H1 (cell line): ENCODE measurements at regions not wholly inside any gene's neighbourhood (a gene's known extent, or its start where the extent isn't known, plus 50 kb on each side); places are given as distances from the start of the nearest gene placed in this dataset.
A peak's percentile ranks its signal among the peaks of the same experiment; 100 is the strongest.

ENCODE experiments used
- CTCF ChIA-PET: fragments of 300-600 bp; sonication (Branson Sonifier 250); formaldehyde crosslinking; loops from one replicate; lab custom pipeline; 2021; ENCODE audit not compliant: partially characterized antibody; lab: Charles Lee
- POLR2A ChIA-PET: fragments of 300-600 bp; sonication (Branson Sonifier 250); formaldehyde crosslinking; loops from one replicate; lab custom pipeline; 2021; ENCODE audit warnings: inconsistent platforms; ENCODE audit not compliant: partially characterized antibody; lab: Charles Lee
- DNase-seq, 2 experiments: peaks; one replicate each; pipeline versions ENCODE4 v3.0.0 to v3.0.0-alpha.2; 2010 to 2022; ENCODE audit warnings: low spot score in 2 of 2, low read depth in 1 of 2, mixed read lengths in 1 of 2
- FAIRE-seq: peaks from 2 replicates; lab custom pipeline; 2011; peaks lifted over from hg19 to GRCh38; lab: Jason Lieb, UNC
- H2AFZ ChIP-seq: 2 replicates; pipeline ENCODE4 v1.8.1; 2012; ENCODE audit warnings: low read length, inconsistent platforms
- H2AK5ac ChIP-seq: 2 replicates; pipeline ENCODE4 v1.6.1; 2013; ENCODE audit warnings: low read depth, low read length
- H2BK120ac ChIP-seq: replicated peaks from 2 replicates; pipeline ENCODE3; 2013; ENCODE audit warnings: low read depth, low read length, inconsistent platforms
- H2BK12ac ChIP-seq: 2 replicates; pipeline ENCODE4 v1.6.1; 2013; ENCODE audit warnings: low read depth, low read length
- H2BK15ac ChIP-seq: 2 replicates; pipeline ENCODE4 v1.6.1; 2013; ENCODE audit warnings: low read length
- H2BK20ac ChIP-seq: 2 replicates; pipeline ENCODE4 v1.6.1; 2013; ENCODE audit warnings: low read length
- H2BK5ac ChIP-seq: 2 replicates; pipeline ENCODE4 v1.6.1; 2013; ENCODE audit warnings: low read depth, low read length
- H3K14ac ChIP-seq: 2 replicates; pipeline ENCODE4 v1.6.1; 2013; ENCODE audit warnings: inconsistent platforms; ENCODE audit not compliant: insufficient read length
- H3K18ac ChIP-seq: 2 replicates; pipeline ENCODE4 v1.6.1; 2013; ENCODE audit warnings: low read length; ENCODE audit errors: extremely low read depth
- H3K23ac ChIP-seq: 2 replicates; pipeline ENCODE4 v1.6.1; 2013; ENCODE audit warnings: inconsistent platforms; ENCODE audit not compliant: insufficient read length
- H3K23me2 ChIP-seq: 2 replicates; pipeline ENCODE4 v1.6.1; 2013; ENCODE audit warnings: low read depth, low read length
- H3K27ac ChIP-seq: 2 replicates; pipeline ENCODE4 v1.6.1; 2011; ENCODE audit warnings: low read depth, low read length, inconsistent platforms
- H3K27me3 ChIP-seq, 4 experiments: replicated peaks in 1 of 4; 1 replicate in 1 of 4; 2 replicates in 3 of 4; pipeline versions ENCODE4 v1.6.1 to v1.8.1; 2011 to 2013; ENCODE audit warnings: low read length in 3 of 4, mild to moderate bottlenecking in 3 of 4, inconsistent platforms in 2 of 4, mixed read lengths in 2 of 4, moderate library complexity in 1 of 4; ENCODE audit not compliant: control insufficient read depth in 3 of 4, insufficient read depth in 3 of 4; ENCODE audit errors: extremely low read depth in 1 of 4
- H3K36me3 ChIP-seq, 4 experiments: 2 replicates each; pipeline versions ENCODE4 v1.6.1 to v1.8.1; 2011 to 2013; ENCODE audit warnings: mild to moderate bottlenecking in 4 of 4, low read length in 3 of 4, moderate library complexity in 2 of 4, control low read depth in 1 of 4, inconsistent platforms in 1 of 4; ENCODE audit not compliant: insufficient read depth in 4 of 4, control insufficient read depth in 2 of 4
- H3K4ac ChIP-seq: replicated peaks from 2 replicates; pipeline ENCODE3; 2013; ENCODE audit warnings: low read length, low read depth, mixed read lengths, inconsistent platforms; ENCODE audit not compliant: insufficient read length
- H3K4me1 ChIP-seq, 4 experiments: replicated peaks in 1 of 4; 1 replicate in 1 of 4; 2 replicates in 3 of 4; pipeline versions ENCODE4 v1.6.1 to v1.8.1; 2011 to 2013; ENCODE audit warnings: low read length in 3 of 4, inconsistent platforms in 2 of 4, mixed read lengths in 1 of 4; ENCODE audit not compliant: insufficient read depth in 4 of 4, control insufficient read depth in 3 of 4
- H3K4me2 ChIP-seq, 2 experiments: 2 replicates each; pipeline versions ENCODE4 v1.6.1 to v1.8.1; 2011 to 2013; ENCODE audit warnings: low read depth in 2 of 2, low read length in 2 of 2, control low read depth in 1 of 2, inconsistent platforms in 1 of 2, mild to moderate bottlenecking in 1 of 2; ENCODE audit not compliant: insufficient read depth in 1 of 2
- H3K4me3 ChIP-seq, 4 experiments: fragments of 200-600, 300-600 bp in 1 of 4; sonication (generic), shearing (Covaris generic), sonication (Bioruptor Twin) in 1 of 4; 2 replicates each; pipeline versions ENCODE4 v1.5.1 to v1.8.1; 2011 to 2016; ENCODE audit warnings: low read length in 4 of 4, low read depth in 3 of 4, control low read depth in 2 of 4, inconsistent platforms in 2 of 4, mild to moderate bottlenecking in 2 of 4, mixed read lengths in 1 of 4, moderate library complexity in 1 of 4; ENCODE audit not compliant: insufficient read depth in 2 of 4; ENCODE audit errors: extremely low read depth in 1 of 4
- H3K56ac ChIP-seq: replicated peaks from 2 replicates; pipeline ENCODE3; 2013; ENCODE audit warnings: low read depth, mild to moderate bottlenecking, mixed read lengths, low read length, inconsistent platforms; ENCODE audit not compliant: insufficient read length
- H3K79me1 ChIP-seq: 2 replicates; pipeline ENCODE4 v1.6.1; 2013; ENCODE audit warnings: low read depth, low read length, control low read depth
- H3K79me2 ChIP-seq, 2 experiments: 2 replicates each; pipeline versions ENCODE4 v1.6.1 to v1.8.1; 2012 to 2013; ENCODE audit warnings: low read length in 2 of 2, mild to moderate bottlenecking in 2 of 2, inconsistent platforms in 1 of 2; ENCODE audit not compliant: insufficient read depth in 2 of 2, control insufficient read depth in 1 of 2
- H3K9ac ChIP-seq, 4 experiments: replicated peaks in 1 of 4; 1 replicate in 1 of 4; 2 replicates in 3 of 4; pipeline versions ENCODE4 v1.6.1 to v1.8.1; 2011 to 2013; ENCODE audit warnings: low read depth in 3 of 4, low read length in 3 of 4, control low read depth in 2 of 4, mild to moderate bottlenecking in 2 of 4, moderate library complexity in 2 of 4, inconsistent platforms in 1 of 4; ENCODE audit errors: extremely low read depth in 1 of 4
- H3K9me3 ChIP-seq, 2 experiments: 2 replicates each; pipeline versions ENCODE4 v1.6.1 to v1.8.1; 2012 to 2013; ENCODE audit warnings: mild to moderate bottlenecking in 2 of 2, moderate library complexity in 2 of 2, control low read depth in 1 of 2, inconsistent platforms in 1 of 2, low read depth in 1 of 2, low read length in 1 of 2, mixed read lengths in 1 of 2; ENCODE audit not compliant: insufficient read depth in 2 of 2
- H4K20me1 ChIP-seq, 2 experiments: replicated peaks in 1 of 2; 2 replicates each; pipeline versions ENCODE3 to v1.8.1; 2011 to 2013; ENCODE audit warnings: inconsistent platforms in 2 of 2, low read length in 2 of 2, mild to moderate bottlenecking in 1 of 2; ENCODE audit not compliant: insufficient read depth in 2 of 2, control insufficient read depth in 1 of 2
- H4K5ac ChIP-seq: 2 replicates; pipeline ENCODE4 v1.6.1; 2013; ENCODE audit warnings: low read length, low read depth, mixed read lengths, inconsistent platforms; ENCODE audit not compliant: insufficient read length
- H4K8ac ChIP-seq: 2 replicates; pipeline ENCODE4 v1.8.0; 2013; ENCODE audit warnings: mild to moderate bottlenecking, moderate library complexity, low read length, inconsistent platforms; ENCODE audit not compliant: insufficient read depth; ENCODE audit errors: extremely low read depth
- H4K91ac ChIP-seq: replicated peaks from 2 replicates; pipeline ENCODE3; 2013; ENCODE audit warnings: low read length, mixed read lengths, inconsistent platforms; ENCODE audit not compliant: insufficient read length
- HDAC6 ChIP-seq: IDR thresholded peaks from one replicate; pipeline ENCODE4 v1.7.1; 2012; ENCODE audit warnings: low read depth, mild to moderate bottlenecking, inconsistent platforms, low read length, moderate library complexity
- KDM5A ChIP-seq: fragments of 200-600 bp; IDR thresholded peaks from 2 replicates; pipeline ENCODE4 v1.7.1; 2012; ENCODE audit warnings: mild to moderate bottlenecking, low read length, inconsistent platforms, mixed read lengths
- POLR2AphosphoS5 ChIP-seq: IDR thresholded peaks from 2 replicates; pipeline ENCODE4 v1.6.1; 2011; ENCODE audit warnings: low read depth, low read length
- RAD21 ChIP-seq, 2 experiments: IDR thresholded peaks in 1 of 2; conservative IDR thresholded peaks in 1 of 2; 2 replicates each; pipeline ENCODE4 v1.6.1; 2011; ENCODE audit warnings: low read depth in 2 of 2, low read length in 2 of 2, improper control_type of control experiment in 1 of 2, inconsistent platforms in 1 of 2, mild to moderate bottlenecking in 1 of 2, moderate library complexity in 1 of 2
- TAF7 ChIP-seq: optimal IDR thresholded peaks from 2 replicates; pipeline ENCODE3; 2011; ENCODE audit warnings: low read depth, mild to moderate bottlenecking, inconsistent platforms, low read length, moderate library complexity, borderline replicate concordance
- WGBS, 2 experiments: shearing (Covaris generic) in 1 of 2; methylation state at CpG; one replicate each; pipeline versions ENCODE4 v1.1.6 to v1.1.7; 2013 to 2015; ENCODE audit warnings: low lambda C conversion rate in 2 of 2, mixed read lengths in 2 of 2, inconsistent platforms in 1 of 2, low coverage in 1 of 2, missing lambda C conversion rate in 1 of 2; ENCODE audit not compliant: insufficient replicate concordance in 2 of 2, insufficient coverage in 1 of 2, insufficient read length in 1 of 2; ENCODE audit errors: extremely low coverage in 1 of 2, missing lambda C conversion rate in 1 of 2; 5-methylcytosine and 5-hydroxymethylcytosine counted together
- TF ChIP-seq, protein P1 (sequence below), 3 experiments: IDR thresholded peaks; 1 replicate in 2 of 3; 2 replicates in 1 of 3; pipeline versions ENCODE4 v1.5.1 to v1.6.1; 2011; ENCODE audit warnings: low read length in 3 of 3, mild to moderate bottlenecking in 3 of 3, inconsistent platforms in 2 of 3, low read depth in 1 of 3, moderate library complexity in 1 of 3; ENCODE audit not compliant: insufficient read depth in 1 of 3; ENCODE audit errors: control extremely low read depth in 1 of 3

DNA sequence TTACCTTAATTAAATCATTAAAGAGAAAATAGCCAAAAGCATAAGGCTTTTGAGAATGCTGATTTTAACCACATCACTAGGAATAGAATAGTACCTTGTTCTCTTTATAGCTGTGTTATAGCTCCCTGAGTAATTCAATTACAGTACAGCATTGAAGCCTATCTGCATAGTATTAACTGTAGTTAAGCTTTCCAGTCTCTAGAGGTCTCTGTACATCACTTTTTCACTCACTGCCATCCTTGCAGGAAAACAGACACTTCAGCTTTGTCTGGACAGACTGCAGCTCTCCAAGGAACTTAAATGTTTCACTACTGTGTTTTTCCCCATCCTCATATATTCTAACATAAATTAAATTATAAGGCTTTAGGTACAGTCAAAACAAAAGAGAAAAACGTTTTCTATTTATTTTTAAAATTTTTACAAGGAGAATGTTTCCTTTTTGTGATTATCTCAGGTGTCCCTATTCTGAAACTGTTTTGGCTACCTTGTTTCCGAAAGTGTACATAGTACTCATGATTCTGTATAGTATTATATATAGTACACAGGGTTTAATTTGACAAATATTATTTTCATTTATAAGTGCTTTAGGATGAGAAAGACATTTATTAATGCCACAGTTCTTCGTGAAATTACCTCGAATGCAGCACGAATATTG is 407.9 kb downstream of the PCDH18 start:
- no peak overlapping the region for H3K23ac ChIP-seq
- no peak overlapping the region for H2AFZ ChIP-seq
- no peaks in the 10 kb centered on the region for H3K27me3 ChIP-seq
- H3K4me1 ChIP-seq: no peaks in the 10 kb centered on the region
- FAIRE-seq (no peak), DNase-seq (no peak)
- ChIA-PET POLR2A (no interaction called here), CTCF (interaction anchor here (0.5 to 4.2 kb wide), 19 partner anchors 8 to 1618 kb away, joined by 3 to 17 read pairs (median 3); no protein-coding TSS in a partner anchor)
- H3K4me2 ChIP-seq: no peak overlapping the region
- no peak overlapping the region for H3K56ac ChIP-seq
- WGBS, 2 experiments: 74% methylated on average over 5 of the region's 5 CpGs; no CpG with 5 or more reads in 1 of the 2 experiments
- H3K9me3 ChIP-seq: no peaks in the 10 kb centered on the region
- no peaks in the 10 kb centered on the region for H3K79me1 ChIP-seq
- H2BK15ac ChIP-seq: no peak overlapping the region
- no peak overlapping the region for H4K91ac ChIP-seq
- no peak overlapping the region for H2BK5ac ChIP-seq
- H4K20me1 ChIP-seq: no peaks in the 10 kb centered on the region
- no peak overlapping the region for H3K4me3 ChIP-seq
- TF ChIP-seq HDAC6 (no peak), TAF7 (no peak), POLR2AphosphoS5 (no peak), RAD21 (IDR thresholded peaks at IDR 0.05 in 1 of 2, conservative IDR thresholded peaks at IDR 0.05 in 1 of 2; ENCODE audit: low read depth in 2 of 2, low read length in 2 of 2) (peak; percentile 83 to 84), KDM5A (no peak)
- TF ChIP-seq, protein P1, sequence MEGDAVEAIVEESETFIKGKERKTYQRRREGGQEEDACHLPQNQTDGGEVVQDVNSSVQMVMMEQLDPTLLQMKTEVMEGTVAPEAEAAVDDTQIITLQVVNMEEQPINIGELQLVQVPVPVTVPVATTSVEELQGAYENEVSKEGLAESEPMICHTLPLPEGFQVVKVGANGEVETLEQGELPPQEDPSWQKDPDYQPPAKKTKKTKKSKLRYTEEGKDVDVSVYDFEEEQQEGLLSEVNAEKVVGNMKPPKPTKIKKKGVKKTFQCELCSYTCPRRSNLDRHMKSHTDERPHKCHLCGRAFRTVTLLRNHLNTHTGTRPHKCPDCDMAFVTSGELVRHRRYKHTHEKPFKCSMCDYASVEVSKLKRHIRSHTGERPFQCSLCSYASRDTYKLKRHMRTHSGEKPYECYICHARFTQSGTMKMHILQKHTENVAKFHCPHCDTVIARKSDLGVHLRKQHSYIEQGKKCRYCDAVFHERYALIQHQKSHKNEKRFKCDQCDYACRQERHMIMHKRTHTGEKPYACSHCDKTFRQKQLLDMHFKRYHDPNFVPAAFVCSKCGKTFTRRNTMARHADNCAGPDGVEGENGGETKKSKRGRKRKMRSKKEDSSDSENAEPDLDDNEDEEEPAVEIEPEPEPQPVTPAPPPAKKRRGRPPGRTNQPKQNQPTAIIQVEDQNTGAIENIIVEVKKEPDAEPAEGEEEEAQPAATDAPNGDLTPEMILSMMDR (IDR thresholded peaks at IDR 0.05; ENCODE audit: control extremely low read depth in 1 of 3, insufficient read depth in 1 of 3, low read depth in 1 of 3, low read length in 3 of 3): peak in 2 of 3 experiments; percentile 51 to 63; a peak in 3 of 4 replicates
- H4K5ac ChIP-seq: no peak overlapping the region
- no peak overlapping the region for H3K4ac ChIP-seq
- H3K79me2 ChIP-seq: no peaks in the 10 kb centered on the region
- H4K8ac ChIP-seq: no peak overlapping the region
- no peak overlapping the region for H2BK120ac ChIP-seq
- no peak overlapping the region for H2AK5ac ChIP-seq
- no peaks in the 10 kb centered on the region for H3K36me3 ChIP-seq
- H2BK20ac ChIP-seq: no peak overlapping the region
- H3K14ac ChIP-seq: no peak overlapping the region
- no peak overlapping the region for H3K9ac ChIP-seq
- no peak overlapping the region for H3K27ac ChIP-seq
- H3K23me2 ChIP-seq: no peaks in the 10 kb centered on the region; the same call in 1 of the 2 replicates
- H3K18ac ChIP-seq: no peak overlapping the region
- H2BK12ac ChIP-seq: no peak overlapping the region
